SIG-M5 (cell line): ENCODE measurements at regions not wholly inside any gene's neighbourhood (a gene's known extent, or its start where the extent isn't known, plus 50 kb on each side); places are given as distances from the start of the nearest gene placed in this dataset.

Experiments
- DNase-seq: peaks from one replicate; lab custom pipeline; 2025; lab: John Stamatoyannopoulos, UW

DNA sequence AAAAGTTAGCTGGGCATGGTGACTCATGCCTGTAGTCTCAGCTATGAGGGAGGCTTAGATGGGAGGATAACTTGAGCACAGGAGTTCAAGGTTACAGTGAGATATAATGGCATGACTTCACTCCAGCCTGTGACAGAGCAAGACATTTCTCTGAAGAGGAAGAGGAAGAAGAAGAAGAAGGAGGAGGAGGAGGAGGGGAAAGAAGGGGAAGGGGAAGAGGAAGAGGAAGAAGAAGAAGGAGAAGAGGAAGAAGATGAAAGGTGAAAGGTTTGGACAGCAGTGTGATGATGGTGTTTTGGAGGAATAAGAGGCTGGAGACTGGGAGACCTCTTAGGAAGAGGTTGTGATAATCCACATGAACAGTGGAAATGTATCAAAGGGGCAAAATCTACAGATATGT is 410.7 kb upstream of the JAG1 start:
- DNase-seq, result no peak

DNA sequence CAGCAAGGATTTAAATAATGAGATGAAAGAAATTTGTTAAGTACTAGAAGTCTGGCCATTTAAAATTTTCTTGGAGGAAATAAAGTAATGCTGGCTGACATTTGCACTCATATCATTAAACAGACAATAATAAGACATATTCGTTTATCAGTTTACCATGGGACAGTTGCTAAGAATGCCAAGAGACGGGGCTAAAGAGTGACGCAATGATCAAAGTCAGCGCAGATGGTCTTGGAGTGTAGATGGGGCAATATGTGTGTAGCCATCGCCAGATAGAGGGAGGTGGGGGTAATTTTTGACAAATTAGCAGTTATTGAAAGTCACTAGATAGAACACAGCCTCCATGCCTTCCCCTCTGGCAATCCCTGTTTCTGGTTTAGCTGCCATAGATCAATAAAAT is 413.2 kb upstream of the JAG1 start:
- DNase-seq, result no peak

DNA sequence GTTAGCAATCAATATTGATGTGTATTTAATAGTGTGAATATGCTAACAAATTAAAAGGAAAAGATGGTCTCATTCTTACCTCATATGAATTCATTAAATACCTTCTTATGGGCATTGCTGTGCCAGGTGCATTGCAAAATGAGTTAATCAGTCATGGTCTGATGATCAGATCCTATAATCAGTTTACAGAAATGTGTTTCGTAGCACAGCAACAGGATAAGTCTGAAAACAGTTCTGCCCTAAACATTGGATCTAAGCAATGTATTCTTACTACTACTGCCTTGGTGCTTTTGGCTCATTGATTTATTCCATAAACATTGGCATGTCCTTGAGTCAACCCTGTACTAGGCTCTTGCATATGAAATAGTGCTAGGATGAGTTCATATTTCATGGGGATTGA is 417.0 kb upstream of the JAG1 start:
- DNase-seq, result no peak

DNA sequence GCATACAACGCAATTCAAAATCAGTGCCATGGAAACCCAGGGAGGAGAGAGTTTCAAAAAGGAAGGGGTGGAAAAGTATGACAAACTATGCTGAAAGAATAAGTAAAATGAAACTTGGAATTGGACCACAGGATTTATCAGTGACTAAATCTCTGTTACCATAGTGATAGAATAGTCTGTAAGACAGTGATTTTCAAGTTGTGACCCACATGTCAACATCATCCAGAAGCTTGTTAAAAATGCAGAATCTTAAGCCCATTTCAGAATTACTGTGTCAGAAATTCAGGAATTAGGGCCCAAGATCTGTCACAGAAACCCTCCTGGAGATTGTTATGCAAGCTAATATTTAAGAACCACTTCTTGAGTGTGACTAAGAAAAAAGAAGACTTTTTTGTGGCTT is 417.7 kb upstream of the JAG1 start:
- DNase-seq, result no peak

DNA sequence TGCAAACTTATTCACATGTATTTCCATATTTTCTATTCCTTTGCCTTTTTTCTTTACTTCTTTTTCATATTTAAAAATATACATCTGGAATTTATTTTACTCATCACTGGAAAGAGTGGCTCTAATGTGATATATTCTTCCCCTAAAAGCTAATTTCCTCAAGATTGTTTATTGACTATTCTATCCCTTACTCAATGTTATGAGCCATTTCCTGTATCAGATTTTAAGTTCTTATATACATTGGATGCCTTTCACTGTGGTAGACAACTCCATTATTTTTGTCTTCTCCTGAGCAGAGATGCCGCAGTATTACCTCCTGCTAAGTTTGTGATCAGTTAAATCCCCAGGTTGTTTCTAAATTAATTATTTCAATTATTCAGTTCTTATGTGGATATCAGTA is 418.4 kb upstream of the JAG1 start:
- DNase-seq, result no peak

DNA sequence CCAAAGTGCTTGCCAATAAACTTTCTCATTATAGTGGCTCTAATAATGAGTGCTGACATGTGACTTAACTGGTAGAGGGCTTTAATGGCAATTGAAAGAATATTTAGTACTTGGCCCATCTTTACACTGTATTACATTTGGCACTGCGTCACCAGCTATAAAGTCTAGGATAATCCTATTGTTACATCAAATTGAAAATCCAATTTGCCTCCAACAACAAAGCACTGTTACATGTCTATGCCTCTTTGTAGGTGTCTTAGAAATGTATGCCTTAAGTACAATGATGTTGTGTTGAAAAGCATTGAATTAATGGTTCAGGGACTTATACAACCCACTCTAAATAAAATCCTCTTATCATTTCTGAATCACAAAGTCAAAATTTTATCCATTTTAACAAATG is 420.4 kb upstream of the JAG1 start:
- no peak for DNase-seq

DNA sequence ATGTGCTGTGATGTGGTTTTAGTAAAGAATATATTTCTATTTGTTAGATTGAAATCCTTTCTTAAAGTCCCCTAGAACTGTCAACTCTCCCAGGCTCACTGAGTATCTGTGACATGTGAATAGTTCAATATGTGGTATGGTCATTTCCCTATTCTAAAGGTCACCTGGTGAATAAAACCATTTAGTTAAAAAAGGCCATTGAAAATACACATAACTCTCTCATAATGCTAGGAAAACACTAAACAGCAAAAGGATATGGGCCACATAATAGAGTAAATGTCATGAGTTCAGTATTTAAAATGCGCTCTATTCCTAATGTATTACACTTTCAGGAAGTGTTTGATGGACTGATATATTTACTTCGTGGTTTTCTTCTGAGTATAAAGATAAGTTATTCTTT is 420.9 kb upstream of the JAG1 start:
- no peak for DNase-seq

DNA sequence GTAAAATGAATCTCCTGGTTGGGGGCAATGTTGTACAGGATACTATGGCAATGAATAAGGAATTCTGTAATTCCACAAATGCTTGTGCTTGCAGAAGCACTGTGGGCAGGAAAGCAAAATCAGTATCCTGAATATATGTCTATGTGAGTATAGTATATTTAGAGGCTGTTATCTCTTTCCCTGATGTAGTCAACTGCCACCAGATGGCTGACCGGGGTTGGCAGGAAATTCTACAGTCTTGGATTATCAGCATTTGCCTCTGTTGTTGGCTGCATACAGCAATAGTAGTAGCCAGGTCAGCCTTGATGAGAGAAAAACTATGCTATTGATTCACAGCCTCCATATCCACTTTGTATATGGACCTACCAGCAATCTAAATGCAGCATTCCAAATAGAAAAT is 425.1 kb upstream of the JAG1 start:
- no peak for DNase-seq

DNA sequence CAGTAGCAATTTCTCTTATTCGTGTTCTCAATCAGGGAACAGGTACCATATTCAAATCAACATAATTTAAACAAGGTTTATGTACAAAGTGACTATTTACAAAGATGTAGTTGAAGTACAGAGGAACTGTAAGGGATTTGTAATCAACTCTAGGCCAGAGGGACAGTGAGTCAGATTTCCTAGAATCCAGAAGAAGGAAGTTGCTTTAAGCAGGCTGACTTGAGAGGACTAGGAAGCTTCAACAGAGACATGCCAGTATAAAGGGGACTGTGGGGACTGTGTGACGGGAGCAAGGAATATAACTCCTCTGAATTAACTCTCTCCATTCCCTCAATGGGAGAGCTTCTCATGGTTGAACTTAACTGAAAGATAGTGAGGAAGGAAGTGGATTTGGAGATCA is 427.4 kb upstream of the JAG1 start:
- no peak for DNase-seq

DNA sequence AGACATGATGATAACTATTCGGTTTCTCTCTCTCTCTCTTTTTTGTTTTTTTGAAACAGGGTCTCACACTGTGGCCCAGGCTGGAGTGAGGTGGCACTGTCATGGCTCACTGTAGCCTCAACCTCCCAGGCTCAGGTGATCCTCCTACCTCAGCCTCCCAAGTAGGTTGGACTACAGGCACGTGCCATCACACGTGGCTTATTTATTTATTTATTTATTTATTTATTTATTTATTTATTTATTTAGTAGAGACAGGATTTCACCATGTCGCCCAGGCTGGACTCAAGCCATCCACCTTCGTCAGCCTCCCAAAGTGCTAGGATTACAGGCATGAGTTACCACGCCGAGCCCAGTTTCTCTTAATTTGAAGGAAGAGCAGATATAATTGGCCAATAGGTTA is 427.9 kb upstream of the JAG1 start:
- no peak for DNase-seq

DNA sequence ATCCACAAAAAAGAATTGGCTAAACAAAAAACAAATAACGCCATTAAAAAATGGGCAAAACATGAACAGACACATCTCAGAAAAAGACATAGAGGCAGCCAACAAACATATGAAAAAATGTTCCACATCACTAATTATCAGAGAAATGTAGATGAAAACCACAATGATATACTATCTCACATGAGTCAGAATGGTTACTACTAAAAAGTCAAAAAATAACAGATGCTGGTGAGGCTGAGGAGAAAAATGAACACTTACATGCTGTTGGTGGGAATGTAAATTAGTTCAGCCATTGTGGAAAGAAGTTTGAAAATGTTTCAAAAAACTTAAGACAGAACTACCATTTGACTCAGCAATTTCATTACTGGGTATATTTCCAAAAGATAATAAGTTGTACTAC is 430.1 kb upstream of the JAG1 start:
- no peak for DNase-seq

DNA sequence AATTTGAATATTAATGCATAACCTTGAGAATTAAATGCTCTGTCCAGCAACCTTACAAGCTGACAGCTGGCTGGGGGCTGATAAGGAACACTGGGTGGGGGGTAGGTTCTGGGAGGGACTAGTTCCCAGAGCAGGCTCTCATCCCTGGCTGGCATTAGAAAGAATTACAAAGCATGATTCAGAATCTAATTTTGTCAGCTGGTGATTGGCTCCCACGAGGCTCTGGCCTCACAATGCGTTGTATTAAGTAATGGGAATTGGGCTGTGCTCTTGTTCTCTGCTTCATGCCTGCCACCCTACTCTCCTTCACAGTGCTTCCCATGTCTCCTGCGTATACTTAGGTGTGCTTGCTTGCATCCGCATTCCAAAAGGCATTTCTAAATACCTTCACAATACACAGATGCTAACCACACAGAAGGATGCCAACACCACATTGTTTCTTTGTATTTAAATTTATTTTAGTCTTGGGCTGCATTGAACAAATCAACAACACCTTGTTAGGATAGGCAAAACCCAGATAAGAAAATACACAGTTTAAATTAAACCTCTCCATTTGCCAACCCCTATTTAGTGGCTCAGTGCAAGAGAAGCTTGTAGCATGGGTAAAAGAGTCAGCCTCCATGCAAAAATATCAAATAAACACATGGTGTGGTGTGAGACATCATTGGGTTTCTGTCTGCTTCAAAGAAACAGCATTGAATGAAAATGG is 434.5 kb upstream of the JAG1 start:
- DNase-seq, result no peak

DNA sequence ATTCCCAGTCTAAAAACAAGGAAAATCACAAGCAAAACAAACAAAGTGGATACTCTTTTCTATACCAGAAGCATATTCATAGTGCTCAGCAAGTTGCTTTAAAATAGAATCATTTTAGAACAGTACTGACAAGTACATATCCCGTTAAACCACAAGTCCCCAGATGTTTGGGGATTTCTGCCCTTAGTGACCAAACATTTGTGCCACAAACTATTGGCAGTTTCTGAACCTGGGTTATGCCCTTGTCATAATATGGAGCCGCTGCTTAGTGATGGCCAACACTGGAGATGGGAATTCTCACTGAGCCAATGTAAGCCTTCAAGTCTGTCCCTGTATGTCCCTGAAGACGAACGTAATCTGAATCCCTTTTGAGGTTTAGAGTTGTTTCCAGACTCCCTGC is 436.7 kb upstream of the JAG1 start:
- DNase-seq, result no peak

DNA sequence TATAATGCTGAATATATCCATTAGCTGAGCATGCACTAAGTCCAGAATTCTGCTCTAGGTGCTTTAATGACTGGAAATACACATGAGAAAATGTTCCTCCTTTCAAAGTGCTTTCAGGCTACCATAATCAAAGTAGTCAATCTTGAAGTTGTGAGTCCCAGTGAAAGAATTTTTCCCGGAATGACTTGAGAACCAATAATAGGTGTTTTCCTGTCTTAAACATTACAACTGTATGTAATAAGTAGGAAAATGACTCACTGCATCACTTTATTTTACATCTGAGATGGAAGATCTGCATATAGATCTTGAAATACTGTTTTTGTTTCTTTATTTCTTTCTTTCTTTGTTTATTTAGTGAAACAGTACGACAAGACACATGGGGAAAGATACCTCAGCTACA is 437.4 kb upstream of the JAG1 start:
- no peak for DNase-seq

DNA sequence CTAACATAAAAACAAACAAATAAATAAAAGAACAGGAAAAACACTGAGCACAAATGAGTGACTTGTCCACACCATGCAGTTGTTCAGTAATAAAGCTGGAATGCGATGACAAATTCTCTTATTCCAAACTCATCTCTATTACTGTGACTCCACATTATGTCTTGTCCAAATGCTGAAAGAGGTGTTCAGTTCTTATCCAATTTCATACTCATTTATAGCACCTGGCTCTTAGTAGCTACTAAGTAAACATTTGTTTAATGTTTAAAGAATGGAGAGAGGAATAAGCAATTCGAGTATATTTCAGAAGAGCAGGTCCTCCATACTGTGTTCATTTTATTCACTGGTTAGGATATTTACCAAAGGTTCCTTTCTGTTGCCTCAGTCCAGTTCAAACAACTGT is 439.0 kb upstream of the JAG1 start:
- no peak for DNase-seq

DNA sequence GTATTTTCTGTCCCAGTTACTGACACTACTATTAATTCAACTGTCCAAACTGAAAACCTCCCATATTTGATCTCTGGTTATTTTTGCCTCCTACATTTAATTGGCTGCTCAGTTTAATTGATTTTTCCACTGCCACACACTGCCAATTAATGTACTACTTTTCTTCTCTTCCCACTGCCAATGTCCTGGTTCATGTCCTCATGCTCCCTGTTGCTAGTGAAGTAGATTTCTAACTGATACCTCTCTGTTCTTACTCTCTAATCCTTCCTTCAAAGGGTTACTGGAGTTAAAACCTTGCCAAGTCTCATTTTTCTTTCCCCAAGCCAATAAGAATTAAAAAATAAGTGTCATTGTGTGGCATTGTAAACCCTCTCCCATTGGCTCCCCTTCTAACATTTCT is 440.6 kb upstream of the JAG1 start:
- no peak for DNase-seq

DNA sequence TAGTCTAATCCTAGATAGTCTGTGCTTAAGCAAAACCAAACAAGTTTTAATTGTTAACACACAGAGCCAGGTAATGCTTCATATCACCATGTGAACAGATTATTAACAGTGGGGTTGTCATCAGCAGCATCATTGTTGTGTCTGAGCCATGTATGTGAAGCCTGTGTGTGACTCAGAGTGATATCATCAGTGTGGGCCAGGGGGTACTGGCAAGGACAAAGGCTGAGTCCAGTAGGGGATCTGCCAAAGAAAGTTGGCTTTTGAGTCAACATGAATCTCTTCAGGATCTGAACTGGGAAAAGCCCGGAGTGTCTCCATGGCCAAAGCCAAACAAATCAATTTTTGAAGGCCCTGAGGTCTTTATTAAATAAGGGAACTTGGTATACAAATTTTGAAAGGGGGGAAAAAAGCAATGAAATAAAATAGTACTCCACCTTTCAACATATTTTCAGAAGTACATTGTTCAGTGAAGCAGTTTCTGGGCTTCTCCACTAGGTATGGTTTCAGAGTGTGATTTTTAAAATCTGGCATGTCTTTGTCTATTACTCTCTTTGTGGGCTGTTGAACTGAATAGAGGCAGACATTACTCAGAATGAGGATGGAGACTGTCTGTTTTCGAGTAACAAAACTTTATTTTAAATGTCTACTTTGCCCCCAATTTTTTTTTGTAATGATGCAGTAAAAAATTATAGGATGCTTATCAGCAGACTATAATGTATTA is 444.2 kb upstream of the JAG1 start:
- no peak for DNase-seq

DNA sequence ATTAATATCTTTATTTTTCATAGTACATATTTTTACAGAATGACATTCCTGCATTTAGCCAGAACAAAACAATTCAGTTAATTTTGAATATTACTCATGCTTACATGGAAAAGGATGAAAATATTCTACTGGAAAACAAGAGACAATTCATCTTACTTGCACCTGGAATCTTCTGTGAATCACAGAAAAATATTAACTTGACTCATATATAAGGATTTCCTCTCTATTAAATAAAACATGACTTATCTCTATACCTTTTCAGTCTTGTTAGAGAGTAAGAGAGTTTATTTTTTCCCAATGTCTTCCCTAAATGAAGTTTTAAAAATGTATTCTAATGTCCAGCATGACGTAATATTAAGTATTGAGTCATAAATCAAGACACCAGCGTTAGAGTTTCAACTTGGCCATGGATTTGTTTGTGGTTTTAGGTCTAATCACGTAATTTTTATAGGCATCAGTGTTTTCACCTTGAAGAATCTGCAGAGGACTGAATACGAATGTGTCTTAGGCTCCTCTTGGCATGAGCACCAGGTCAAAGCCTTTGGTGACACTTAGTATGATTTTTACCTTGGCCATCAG is 445.1 kb upstream of the JAG1 start:
- DNase-seq, result no peak

DNA sequence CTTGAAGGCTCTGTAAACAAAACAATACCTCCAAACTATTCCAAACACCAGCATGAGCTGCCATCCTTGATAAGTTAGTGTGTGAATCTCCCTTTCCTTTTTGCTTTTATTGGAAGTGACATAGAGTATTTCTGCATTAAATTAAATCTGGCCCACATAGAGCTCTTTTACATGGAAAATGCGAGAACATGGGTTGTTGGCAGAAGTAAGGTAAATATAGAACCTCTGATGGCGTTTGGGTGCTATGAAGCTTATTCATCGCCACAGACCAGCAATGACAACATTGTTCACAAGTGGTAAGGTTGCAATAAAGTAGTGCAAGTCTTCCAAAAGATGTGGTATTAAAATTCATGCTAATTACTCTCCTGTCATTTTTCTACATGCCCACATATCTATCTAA is 445.8 kb upstream of the JAG1 start:
- no peak for DNase-seq

DNA sequence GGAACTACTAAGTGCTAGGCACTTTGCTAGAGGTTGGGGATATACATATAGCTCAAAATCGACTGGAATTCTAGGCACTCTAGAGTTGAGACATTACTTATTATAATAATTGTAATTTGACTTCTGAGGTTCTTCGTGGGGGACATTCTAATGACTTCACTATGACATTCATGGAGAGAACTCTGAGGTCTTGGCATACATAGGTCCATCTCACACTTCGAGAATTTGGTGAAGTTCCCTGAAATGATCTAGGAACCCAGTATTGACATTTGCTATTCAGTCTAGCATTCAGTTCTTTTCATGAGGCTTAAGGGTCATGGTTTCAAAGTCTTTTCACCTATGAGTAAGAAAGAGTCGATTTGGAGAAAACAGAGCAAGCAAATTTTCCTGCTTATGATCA is 446.6 kb upstream of the JAG1 start:
- no peak for DNase-seq

DNA sequence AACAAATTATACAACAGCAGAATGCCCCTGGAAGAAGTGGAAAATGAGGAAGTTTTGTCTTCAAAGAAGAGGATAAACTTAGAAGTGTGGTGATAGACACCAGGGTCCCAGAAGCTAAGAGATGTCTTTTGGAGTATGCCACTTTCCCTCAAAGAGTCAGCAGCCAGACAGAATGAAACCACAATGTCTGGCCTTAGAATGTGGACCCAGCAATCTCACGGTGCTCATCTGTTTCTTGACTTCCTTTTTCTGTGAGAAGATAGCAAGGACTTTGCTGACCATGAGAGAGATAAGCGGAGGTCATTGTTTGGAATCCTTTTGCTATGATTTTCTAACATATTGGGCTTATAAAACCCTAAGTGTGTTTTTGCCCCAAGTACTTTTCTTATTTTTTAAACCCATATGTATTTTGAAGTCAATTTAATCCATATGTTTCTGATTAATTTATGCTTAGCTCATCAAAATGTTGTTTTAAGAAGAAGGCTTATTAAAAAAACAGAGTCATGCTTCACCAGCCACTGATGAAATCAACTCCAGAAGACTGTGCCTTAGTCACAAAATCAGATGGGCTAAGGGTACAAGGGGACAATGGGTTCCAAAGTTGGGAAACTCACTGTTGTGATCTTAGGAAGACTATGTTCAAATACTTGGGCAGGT is 451.2 kb upstream of the JAG1 start:
- no peak for DNase-seq

DNA sequence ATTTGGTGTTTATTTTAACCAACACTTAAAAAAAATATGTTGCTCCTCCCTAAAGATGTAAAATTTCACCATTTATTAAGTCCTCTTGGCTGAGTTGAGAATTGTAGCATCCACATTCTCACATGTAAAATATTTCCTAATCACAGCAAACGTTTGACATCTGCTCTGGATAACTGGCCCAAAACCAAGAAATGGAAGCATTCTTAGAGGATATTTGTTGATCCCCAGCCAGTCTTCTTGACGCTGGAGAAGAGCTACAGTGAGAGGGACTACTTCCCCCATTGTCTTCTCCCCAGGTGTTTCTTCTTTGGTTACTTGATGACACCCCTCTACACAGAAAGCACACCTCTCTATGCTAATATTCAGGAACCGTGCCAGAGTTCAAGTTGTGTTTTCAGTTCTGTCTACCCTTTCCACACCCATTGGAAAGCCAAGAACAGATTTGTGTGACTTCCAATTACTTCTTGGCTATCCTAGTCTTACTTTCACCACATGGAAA is 454.5 kb upstream of the JAG1 start:
- no peak for DNase-seq

DNA sequence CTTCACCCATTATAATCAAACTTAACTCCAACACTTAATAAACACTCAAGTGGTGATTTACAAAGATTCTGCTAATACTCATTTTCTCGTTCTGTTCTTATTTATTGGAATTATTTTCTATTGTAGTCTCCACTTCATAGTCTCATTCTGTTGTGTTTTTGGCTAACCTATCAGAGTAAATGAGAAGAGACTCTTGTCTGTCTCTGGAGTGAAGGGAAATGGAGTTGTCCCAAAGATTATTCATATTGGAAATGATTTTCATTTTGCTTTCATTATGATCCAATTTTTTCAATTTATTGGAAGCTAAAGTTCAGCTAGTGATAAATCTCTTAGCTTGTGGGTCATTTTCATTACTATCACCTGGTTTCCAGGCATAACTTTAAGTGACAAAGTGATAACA is 454.9 kb upstream of the JAG1 start:
- no peak for DNase-seq
